OCI-LY1 (cell line): ENCODE measurements at regions not wholly inside any gene's neighbourhood (a gene's known extent, or its start where the extent isn't known, plus 50 kb on each side); places are given as distances from the start of the nearest gene placed in this dataset.

Experiments
- H2AFZ ChIP-seq: fragments of 200-600 bp; sonication (generic), shearing (Covaris generic); 2 replicates; pipeline ENCODE4 v1.6.0; 2014; ENCODE audit warnings: antibody characterized with exemption, mild to moderate bottlenecking, low read length
- H3F3A ChIP-seq: fragments of 200-600 bp; sonication (generic), shearing (Covaris generic); 2 replicates; pipeline ENCODE4 v1.6.0; 2014; ENCODE audit warnings: mild to moderate bottlenecking, antibody characterized with exemption, low read length, moderate library complexity; ENCODE audit not compliant: insufficient read depth
- H3K27ac ChIP-seq: fragments of 200-600 bp; sonication (generic); 2 replicates; pipeline ENCODE4 v1.5.1; 2014; ENCODE audit warnings: low read length, mixed run types, mild to moderate bottlenecking, low read depth; ENCODE audit not compliant: poor library complexity, severe bottlenecking
- H3K27me3 ChIP-seq: fragments of 200-600 bp; sonication (generic); 2 replicates; pipeline ENCODE4 v1.6.0; 2014; ENCODE audit warnings: antibody characterized with exemption, mild to moderate bottlenecking, low read length, moderate library complexity; ENCODE audit not compliant: insufficient read depth
- H3K36me3 ChIP-seq: fragments of 200-600 bp; sonication (generic); 2 replicates; pipeline ENCODE4 v1.6.1; 2014; ENCODE audit warnings: mild to moderate bottlenecking, antibody characterized with exemption, low read length, moderate library complexity, mixed read lengths; ENCODE audit not compliant: insufficient read depth
- H3K4me1 ChIP-seq: fragments of 200-600 bp; sonication (generic); 2 replicates; pipeline ENCODE4 v1.5.1; 2014; ENCODE audit warnings: mild to moderate bottlenecking, low read length, moderate library complexity; ENCODE audit not compliant: insufficient read depth, severe bottlenecking
- H3K4me2 ChIP-seq: fragments of 200-600 bp; sonication (generic), shearing (Covaris generic); 2 replicates; pipeline ENCODE4 v1.6.1; 2014; ENCODE audit warnings: low read length
- H3K4me3 ChIP-seq: fragments of 200-600 bp; sonication (generic); 2 replicates; pipeline ENCODE4 v1.5.1; 2014; ENCODE audit warnings: low read length, low read depth, mild to moderate bottlenecking, mixed read lengths; ENCODE audit not compliant: poor library complexity, severe bottlenecking
- H3K79me2 ChIP-seq: fragments of 200-600 bp; shearing (Covaris generic); 2 replicates; pipeline ENCODE4 v1.6.1; 2016; ENCODE audit warnings: mixed run types, low read length, mixed read lengths; ENCODE audit not compliant: insufficient read depth
- H3K9ac ChIP-seq: fragments of 200-600 bp; sonication (generic), shearing (Covaris generic); 2 replicates; pipeline ENCODE4 v1.6.1; 2014; ENCODE audit warnings: mild to moderate bottlenecking, low read length, mixed read lengths
- H3K9me2 ChIP-seq: fragments of 200-600 bp; sonication (generic), shearing (Covaris generic); 2 replicates; pipeline ENCODE4 v1.6.1; 2014; ENCODE audit warnings: low read depth, mild to moderate bottlenecking, low read length, mixed read lengths
- H3K9me3 ChIP-seq: fragments of 200-600 bp; shearing (Covaris generic); 2 replicates; pipeline ENCODE4 v1.6.1; 2014; ENCODE audit warnings: low read length, mixed read lengths
- H4K20me1 ChIP-seq: fragments of 200-600 bp; sonication (generic), shearing (Covaris generic); 2 replicates; pipeline ENCODE4 v1.6.0; 2016; ENCODE audit warnings: mild to moderate bottlenecking, low read length; ENCODE audit not compliant: insufficient read depth
- EZH2 ChIP-seq: fragments of 200-600 bp; sonication (generic), shearing (Covaris generic); IDR thresholded peaks from 2 replicates; pipeline ENCODE4 v1.8.0; 2017; ENCODE audit warnings: borderline replicate concordance, mixed run types, mild to moderate bottlenecking, antibody characterized with exemption, low read length, moderate library complexity, mixed read lengths
- TF ChIP-seq, protein P1 (sequence below): fragments of 200-600 bp; sonication (generic), shearing (Covaris generic); IDR thresholded peaks from 2 replicates; pipeline ENCODE4 v1.5.1; 2017; ENCODE audit warnings: mild to moderate bottlenecking, antibody characterized with exemption, low read length, moderate library complexity, mixed read lengths

DNA sequence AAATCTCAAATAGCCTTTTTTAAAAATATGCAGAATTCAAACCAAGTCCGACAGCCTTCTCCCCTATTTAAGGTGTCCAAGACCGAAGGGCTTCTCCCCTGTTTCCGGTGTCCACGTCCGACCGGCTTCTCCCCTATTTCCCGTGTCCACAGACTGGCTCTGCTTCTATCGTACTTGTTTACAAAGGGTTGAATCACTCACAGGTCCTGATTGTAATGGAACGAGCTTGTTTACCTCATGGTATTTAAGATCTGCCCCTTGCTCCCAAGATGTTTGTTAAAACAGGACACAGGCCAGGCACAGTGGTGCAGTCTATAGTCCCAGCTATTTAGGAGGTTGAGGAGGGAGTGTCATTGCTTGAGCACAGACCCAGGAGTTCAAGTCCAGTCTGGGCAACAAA, 90.4 kb upstream of the ROBO2 start:
- Histone ChIP-seq H3K9me2 (no peaks in the 10 kb centered on the region), H3K9ac (no peak overlapping the region), H3F3A (no peaks in the 10 kb centered on the region), H3K4me3 (no peak overlapping the region), H4K20me1 (no peaks in the 10 kb centered on the region), H3K4me1 (no peaks in the 10 kb centered on the region), H2AFZ (no peak overlapping the region), H3K4me2 (no peak overlapping the region), H3K27me3 (no peaks in the 10 kb centered on the region), H3K36me3 (no peaks in the 10 kb centered on the region), H3K27ac (no peak overlapping the region), H3K9me3 (no peaks in the 10 kb centered on the region), H3K79me2 (no peaks in the 10 kb centered on the region)
- TF ChIP-seq, protein P1, sequence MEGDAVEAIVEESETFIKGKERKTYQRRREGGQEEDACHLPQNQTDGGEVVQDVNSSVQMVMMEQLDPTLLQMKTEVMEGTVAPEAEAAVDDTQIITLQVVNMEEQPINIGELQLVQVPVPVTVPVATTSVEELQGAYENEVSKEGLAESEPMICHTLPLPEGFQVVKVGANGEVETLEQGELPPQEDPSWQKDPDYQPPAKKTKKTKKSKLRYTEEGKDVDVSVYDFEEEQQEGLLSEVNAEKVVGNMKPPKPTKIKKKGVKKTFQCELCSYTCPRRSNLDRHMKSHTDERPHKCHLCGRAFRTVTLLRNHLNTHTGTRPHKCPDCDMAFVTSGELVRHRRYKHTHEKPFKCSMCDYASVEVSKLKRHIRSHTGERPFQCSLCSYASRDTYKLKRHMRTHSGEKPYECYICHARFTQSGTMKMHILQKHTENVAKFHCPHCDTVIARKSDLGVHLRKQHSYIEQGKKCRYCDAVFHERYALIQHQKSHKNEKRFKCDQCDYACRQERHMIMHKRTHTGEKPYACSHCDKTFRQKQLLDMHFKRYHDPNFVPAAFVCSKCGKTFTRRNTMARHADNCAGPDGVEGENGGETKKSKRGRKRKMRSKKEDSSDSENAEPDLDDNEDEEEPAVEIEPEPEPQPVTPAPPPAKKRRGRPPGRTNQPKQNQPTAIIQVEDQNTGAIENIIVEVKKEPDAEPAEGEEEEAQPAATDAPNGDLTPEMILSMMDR, result no peak
- no peak for TF ChIP-seq EZH2

- Histone ChIP-seq H4K20me1 (no peaks in the 10 kb centered on the region), H3K9me2 (no peaks in the 10 kb centered on the region), H3K27ac (no peak overlapping the region), H3K9me3 (no peaks in the 10 kb centered on the region), H3K27me3 (no peaks in the 10 kb centered on the region), H3K4me2 (no peak overlapping the region), H3K9ac (no peak overlapping the region), H3K4me3 (no peak overlapping the region), H3K79me2 (no peaks in the 10 kb centered on the region), H2AFZ (no peak overlapping the region), H3K36me3 (no peaks in the 10 kb centered on the region), H3K4me1 (no peaks in the 10 kb centered on the region), H3F3A (no peaks in the 10 kb centered on the region)
- TF ChIP-seq, protein P1, result no peak
- no peak for TF ChIP-seq EZH2
Measured at GRCh38 chr3:76950590-76950989, 89.3 kb upstream of the ROBO2 start.

DNA sequence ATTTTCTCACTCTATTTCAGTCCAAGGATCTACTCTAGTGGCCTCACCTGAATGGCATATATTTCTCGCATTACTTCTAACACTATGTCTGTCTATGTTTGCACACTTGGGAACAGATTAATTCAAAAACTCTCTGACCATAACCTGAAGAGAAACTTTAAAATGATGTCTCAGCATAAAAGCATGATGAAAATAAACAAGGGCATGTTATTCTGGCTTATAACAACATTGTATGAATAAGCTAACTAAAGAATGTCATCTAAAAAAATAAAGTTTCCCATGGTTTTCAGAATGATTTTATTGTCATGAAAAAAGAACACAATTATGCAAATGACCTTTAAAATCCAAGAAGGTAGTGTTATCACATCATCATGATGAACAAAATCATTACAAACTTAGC, 85.5 kb upstream of the ROBO2 start:
- H3K9me2 ChIP-seq, result no peaks in the 10 kb centered on the region
- no peak overlapping the region for H3K4me3 ChIP-seq
- no peaks in the 10 kb centered on the region for H4K20me1 ChIP-seq
- no peak overlapping the region for H3K27ac ChIP-seq
- H3K4me2 ChIP-seq, result no peak overlapping the region
- H3K27me3 ChIP-seq, result no peaks in the 10 kb centered on the region
- no peaks in the 10 kb centered on the region for H3K36me3 ChIP-seq
- H3K9ac ChIP-seq, result no peak overlapping the region
- TF ChIP-seq EZH2, result no peak
- TF ChIP-seq, protein P1, result no peak
- H3K9me3 ChIP-seq, result no peaks in the 10 kb centered on the region
- H3K79me2 ChIP-seq, result no peaks in the 10 kb centered on the region
- H2AFZ ChIP-seq, result no peak overlapping the region
- H3K4me1 ChIP-seq, result no peaks in the 10 kb centered on the region
- H3F3A ChIP-seq, result no peaks in the 10 kb centered on the region
